RWPE2 (cell line): ENCODE measurements at regions not wholly inside any gene's neighbourhood (a gene's known extent, or its start where the extent isn't known, plus 50 kb on each side); places are given as distances from the start of the nearest gene placed in this dataset.
A peak's percentile ranks its signal among the peaks of the same experiment; 100 is the strongest.

ENCODE experiments used
- ATAC-seq: fragments of 200-7000 bp; cut with Tn5 transposase; 3 replicates; pipeline ENCODE4 v1.9.1; 2021; ENCODE audit warnings: low read depth
- DNase-seq: peaks from one replicate; pipeline ENCODE4 v3.0.0-alpha.2; 2020; ENCODE audit warnings: low spot score
- H3K27ac ChIP-seq: fragments of 450-650 bp; 2 replicates; pipeline ENCODE4 v1.5.1; 2017; ENCODE audit warnings: mild to moderate bottlenecking; ENCODE audit not compliant: poor library complexity, severe bottlenecking
- H3K27me3 ChIP-seq: fragments of 250-450 bp; sonication (Bioruptor Pico); 2 replicates; pipeline ENCODE4 v1.5.1; 2021; ENCODE audit warnings: mild to moderate bottlenecking, moderate library complexity; ENCODE audit not compliant: insufficient read depth, poor library complexity, severe bottlenecking
- H3K36me3 ChIP-seq: fragments of 250-450 bp; sonication (Bioruptor Pico); 2 replicates; pipeline ENCODE4 v1.5.1; 2020; ENCODE audit warnings: low read depth, mild to moderate bottlenecking, moderate library complexity
- H3K4me1 ChIP-seq: fragments of 250-450 bp; sonication (Bioruptor Pico); 2 replicates; pipeline ENCODE4 v1.5.1; 2021; ENCODE audit warnings: mild to moderate bottlenecking, moderate library complexity; ENCODE audit not compliant: insufficient read depth, poor library complexity, severe bottlenecking
- H3K4me3 ChIP-seq: fragments of 250-450 bp; sonication (Bioruptor Pico); 2 replicates; pipeline ENCODE4 v1.5.1; 2021; ENCODE audit warnings: mild to moderate bottlenecking, moderate library complexity; ENCODE audit not compliant: severe bottlenecking
- H3K9me3 ChIP-seq: fragments of 250-450 bp; sonication (Bioruptor Pico); 2 replicates; pipeline ENCODE4 v1.5.1; 2021; ENCODE audit warnings: mild to moderate bottlenecking, moderate library complexity; ENCODE audit not compliant: severe bottlenecking
- TF ChIP-seq, protein P1 (sequence below): fragments of 450-650 bp; IDR thresholded peaks from one replicate; pipeline ENCODE4 v1.5.1; 2017; ENCODE audit warnings: mild to moderate bottlenecking, moderate library complexity; ENCODE audit not compliant: poor library complexity, severe bottlenecking

DNA sequence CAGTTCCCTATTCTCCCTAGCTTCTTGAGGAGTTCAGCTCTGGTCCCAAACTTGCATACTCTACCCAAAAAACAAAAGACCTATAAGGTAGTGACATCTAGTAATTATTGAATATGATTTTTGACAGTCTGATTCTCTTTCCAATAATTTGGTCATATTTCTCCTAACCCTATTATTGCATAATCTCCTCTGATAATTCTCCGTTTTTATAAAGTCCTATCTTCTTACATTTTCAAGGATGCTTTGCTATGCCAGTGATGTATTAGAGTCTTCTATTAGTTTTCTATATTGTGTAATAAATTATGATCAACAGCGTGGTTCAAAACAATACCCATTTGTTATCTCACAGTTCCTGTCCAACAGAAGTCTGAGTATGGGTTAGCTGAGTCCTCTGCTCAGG is 426.3 kb downstream of the BCL11A start:
- no peak for DNase-seq
- no peak for ATAC-seq

DNA sequence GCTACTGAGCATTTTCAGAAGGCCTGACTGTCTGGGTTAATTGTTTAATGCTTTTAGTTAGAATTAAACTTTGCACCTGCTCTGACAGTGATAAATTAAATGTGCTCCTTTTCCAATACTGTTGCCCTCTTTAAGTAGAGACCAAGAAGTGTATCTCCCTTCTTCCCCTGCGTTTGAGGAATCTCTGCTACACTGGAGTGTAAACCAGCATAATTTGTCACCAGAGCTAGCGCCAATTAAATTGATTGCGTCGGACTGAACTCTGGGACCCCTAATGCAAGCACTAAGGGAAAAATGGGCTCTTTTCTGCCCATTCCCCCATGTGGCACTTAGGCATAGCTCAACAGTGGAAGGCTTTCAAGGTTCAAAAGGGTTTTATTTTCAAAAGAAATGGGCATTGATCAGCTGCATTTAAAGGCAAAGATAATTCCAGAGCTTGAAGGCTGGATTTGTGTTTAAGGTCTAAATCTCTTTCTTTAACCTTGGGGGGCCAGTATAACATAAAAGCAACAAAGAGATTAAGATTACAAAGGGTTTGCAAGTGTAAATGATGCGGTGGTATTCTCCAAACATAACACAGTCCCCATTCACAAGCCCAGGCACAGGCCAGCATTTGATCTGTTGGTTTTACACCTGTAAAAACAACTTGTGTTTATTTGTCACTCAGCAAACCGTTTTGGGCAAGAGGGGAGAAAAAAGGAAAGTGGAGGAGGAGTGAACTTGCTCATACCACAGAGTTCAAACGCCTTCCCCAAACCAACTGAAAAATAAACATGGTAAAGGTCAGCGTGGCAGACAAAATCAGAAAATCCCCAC is 427.6 kb downstream of the BCL11A start:
- TF ChIP-seq, protein P1, sequence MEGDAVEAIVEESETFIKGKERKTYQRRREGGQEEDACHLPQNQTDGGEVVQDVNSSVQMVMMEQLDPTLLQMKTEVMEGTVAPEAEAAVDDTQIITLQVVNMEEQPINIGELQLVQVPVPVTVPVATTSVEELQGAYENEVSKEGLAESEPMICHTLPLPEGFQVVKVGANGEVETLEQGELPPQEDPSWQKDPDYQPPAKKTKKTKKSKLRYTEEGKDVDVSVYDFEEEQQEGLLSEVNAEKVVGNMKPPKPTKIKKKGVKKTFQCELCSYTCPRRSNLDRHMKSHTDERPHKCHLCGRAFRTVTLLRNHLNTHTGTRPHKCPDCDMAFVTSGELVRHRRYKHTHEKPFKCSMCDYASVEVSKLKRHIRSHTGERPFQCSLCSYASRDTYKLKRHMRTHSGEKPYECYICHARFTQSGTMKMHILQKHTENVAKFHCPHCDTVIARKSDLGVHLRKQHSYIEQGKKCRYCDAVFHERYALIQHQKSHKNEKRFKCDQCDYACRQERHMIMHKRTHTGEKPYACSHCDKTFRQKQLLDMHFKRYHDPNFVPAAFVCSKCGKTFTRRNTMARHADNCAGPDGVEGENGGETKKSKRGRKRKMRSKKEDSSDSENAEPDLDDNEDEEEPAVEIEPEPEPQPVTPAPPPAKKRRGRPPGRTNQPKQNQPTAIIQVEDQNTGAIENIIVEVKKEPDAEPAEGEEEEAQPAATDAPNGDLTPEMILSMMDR: no peak
- Histone ChIP-seq H3K4me3 (no peak overlapping the region), H3K4me1 (no peaks in the 10 kb centered on the region), H3K27me3 (no peaks in the 10 kb centered on the region), H3K27ac (no peak overlapping the region), H3K9me3 (no peaks in the 10 kb centered on the region), H3K36me3 (no peaks in the 10 kb centered on the region)
- no peak for DNase-seq
- ATAC-seq: no peak

More for the DNA sequence above, 426.3 kb downstream of the BCL11A start:
- Histone ChIP-seq H3K27me3 (no peaks in the 10 kb centered on the region), H3K4me3 (no peak overlapping the region), H3K36me3 (no peaks in the 10 kb centered on the region), H3K27ac (no peak overlapping the region), H3K9me3 (no peaks in the 10 kb centered on the region), H3K4me1 (no peaks in the 10 kb centered on the region)
- TF ChIP-seq, protein P1: no peak

DNA sequence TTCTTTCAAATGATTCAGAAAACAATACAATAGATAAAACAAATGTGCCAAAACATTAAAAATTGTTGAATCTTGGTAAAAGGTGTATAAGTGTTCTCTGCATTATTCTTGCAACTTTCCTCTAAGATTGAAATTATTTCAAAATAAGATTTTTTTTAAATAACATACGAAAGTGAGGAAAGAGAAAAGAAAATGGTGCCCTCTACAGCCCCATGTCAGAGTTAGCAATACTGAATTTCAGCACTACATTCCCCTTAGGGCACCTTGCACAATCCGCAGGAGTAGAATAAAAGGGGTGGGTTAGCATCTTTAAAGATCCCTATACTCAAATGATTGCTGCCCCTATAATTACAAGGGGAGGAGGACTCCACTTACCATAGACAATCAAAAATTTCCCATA is 433.7 kb downstream of the BCL11A start:
- Histone ChIP-seq H3K27me3 (no peaks in the 10 kb centered on the region), H3K4me3 (no peak overlapping the region), H3K4me1 (no peaks in the 10 kb centered on the region), H3K36me3 (no peaks in the 10 kb centered on the region), H3K9me3 (no peaks in the 10 kb centered on the region), H3K27ac (no peak overlapping the region)
- no peak for DNase-seq
- TF ChIP-seq, protein P1: peak; percentile 10
- ATAC-seq: no peak

DNA sequence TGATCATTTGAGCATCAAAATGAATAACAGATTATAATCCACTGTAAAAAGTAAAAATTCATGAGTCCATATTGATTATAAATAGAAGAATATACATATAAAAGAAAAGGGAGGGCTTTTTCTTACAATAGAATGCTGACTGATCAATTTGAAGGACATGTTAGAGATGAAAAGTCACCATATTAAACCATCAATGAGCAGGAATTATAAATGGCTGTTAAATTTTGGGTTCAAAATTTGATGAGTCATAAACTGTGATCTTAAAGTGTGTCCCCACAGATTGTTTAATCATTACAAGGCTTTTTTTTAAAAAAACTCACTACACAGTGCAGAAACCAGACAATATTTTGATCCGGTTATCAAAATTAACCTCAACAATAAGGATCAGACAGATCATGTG is 434.5 kb downstream of the BCL11A start:
- ATAC-seq (no peak), DNase-seq (no peak)
- TF ChIP-seq, protein P1: no peak
- Histone ChIP-seq H3K27me3 (no peaks in the 10 kb centered on the region), H3K4me3 (no peak overlapping the region), H3K9me3 (no peaks in the 10 kb centered on the region), H3K27ac (no peak overlapping the region), H3K36me3 (no peaks in the 10 kb centered on the region), H3K4me1 (no peaks in the 10 kb centered on the region)

DNA sequence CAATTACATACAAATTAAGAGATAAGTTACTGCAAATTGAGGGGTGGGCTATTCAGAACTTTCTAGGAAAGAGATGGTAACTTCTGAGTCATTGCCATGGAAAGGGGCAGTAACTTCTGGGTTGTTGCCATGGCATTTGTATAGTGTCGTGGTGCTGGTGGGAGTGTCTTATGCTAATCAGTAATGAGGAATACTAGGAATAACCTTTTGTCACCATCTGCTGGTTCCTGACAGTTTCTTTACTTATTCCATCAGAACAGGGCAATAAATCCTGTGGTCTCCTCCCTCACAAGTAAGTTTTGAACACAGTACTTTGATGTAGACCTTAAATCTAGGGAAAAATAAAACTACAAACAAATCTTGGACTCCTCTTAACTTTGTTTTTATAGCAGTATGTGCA is 435.4 kb downstream of the BCL11A start:
- DNase-seq (no peak), ATAC-seq (no peak)
- no peaks in the 10 kb centered on the region for H3K4me1 ChIP-seq
- H3K9me3 ChIP-seq: no peaks in the 10 kb centered on the region
- no peaks in the 10 kb centered on the region for H3K27me3 ChIP-seq
- no peak overlapping the region for H3K27ac ChIP-seq
- TF ChIP-seq, protein P1: no peak
- H3K36me3 ChIP-seq: no peaks in the 10 kb centered on the region
- H3K4me3 ChIP-seq: no peak overlapping the region
